ENCODE measurements at regions not wholly inside any gene's neighbourhood (a gene's known extent, or its start where the extent isn't known, plus 50 kb on each side); places are given as distances from the start of the nearest gene placed in this dataset.

DNA sequence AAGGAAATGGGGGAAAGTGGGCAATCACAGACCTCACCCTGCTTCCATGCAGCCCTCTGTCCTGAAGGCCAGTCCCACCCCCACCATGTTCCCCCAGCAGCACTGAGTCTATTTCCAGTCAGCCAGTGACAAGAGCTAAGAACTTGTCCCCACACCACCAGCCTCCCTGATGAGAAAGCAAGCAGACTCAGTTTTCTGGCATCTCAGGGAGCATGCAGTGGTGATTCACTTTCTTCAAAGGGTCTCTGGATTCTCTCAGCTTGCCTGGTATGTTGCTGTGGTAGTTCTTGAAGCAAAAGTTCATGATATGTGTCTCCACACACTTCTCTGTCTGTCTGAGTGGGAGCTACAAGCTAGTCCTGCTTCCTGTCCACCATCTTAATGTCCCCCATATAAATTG is 799.9 kb upstream of the TYRP1 start:
- ChIA-PET CTCF (no interaction called here), POLR2A (no interaction called here)
- Mint-ChIP-seq H3K4me3 (no peak overlapping the region), H3K36me3 (peaks cover 20% of the 10 kb centered on the region), H3K27ac (no peak overlapping the region), H3K27me3 (ENCODE audit: low read depth) (no peaks in the 10 kb centered on the region), H3K4me1 (peaks cover 23% of the 10 kb centered on the region), H3K9me3 (peaks cover 41% of the 10 kb centered on the region)
- DNase-seq (ENCODE audit: low spot score): no peak
- no peak for TF ChIP-seq SMAD3 (CRISPR knock-in tag; IDR thresholded peaks at IDR 0.05; ENCODE audit: borderline replicate concordance)
- no peak for TF ChIP-seq PRRX2 (CRISPR knock-in tag; IDR thresholded peaks at IDR 0.05)
- TF ChIP-seq TEAD1 (CRISPR knock-in tag; IDR thresholded peaks at IDR 0.05): no peak
- no peak for TF ChIP-seq ZNF423 (CRISPR knock-in tag; IDR thresholded peaks at IDR 0.05)
- no peak for TF ChIP-seq ZNF396 (CRISPR knock-in tag; IDR thresholded peaks at IDR 0.05; ENCODE audit: borderline replicate concordance)
- TF ChIP-seq, protein P1, sequence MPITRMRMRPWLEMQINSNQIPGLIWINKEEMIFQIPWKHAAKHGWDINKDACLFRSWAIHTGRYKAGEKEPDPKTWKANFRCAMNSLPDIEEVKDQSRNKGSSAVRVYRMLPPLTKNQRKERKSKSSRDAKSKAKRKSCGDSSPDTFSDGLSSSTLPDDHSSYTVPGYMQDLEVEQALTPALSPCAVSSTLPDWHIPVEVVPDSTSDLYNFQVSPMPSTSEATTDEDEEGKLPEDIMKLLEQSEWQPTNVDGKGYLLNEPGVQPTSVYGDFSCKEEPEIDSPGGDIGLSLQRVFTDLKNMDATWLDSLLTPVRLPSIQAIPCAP (CRISPR knock-in tag; IDR thresholded peaks at IDR 0.05): no peak
- TF ChIP-seq, protein P2, sequence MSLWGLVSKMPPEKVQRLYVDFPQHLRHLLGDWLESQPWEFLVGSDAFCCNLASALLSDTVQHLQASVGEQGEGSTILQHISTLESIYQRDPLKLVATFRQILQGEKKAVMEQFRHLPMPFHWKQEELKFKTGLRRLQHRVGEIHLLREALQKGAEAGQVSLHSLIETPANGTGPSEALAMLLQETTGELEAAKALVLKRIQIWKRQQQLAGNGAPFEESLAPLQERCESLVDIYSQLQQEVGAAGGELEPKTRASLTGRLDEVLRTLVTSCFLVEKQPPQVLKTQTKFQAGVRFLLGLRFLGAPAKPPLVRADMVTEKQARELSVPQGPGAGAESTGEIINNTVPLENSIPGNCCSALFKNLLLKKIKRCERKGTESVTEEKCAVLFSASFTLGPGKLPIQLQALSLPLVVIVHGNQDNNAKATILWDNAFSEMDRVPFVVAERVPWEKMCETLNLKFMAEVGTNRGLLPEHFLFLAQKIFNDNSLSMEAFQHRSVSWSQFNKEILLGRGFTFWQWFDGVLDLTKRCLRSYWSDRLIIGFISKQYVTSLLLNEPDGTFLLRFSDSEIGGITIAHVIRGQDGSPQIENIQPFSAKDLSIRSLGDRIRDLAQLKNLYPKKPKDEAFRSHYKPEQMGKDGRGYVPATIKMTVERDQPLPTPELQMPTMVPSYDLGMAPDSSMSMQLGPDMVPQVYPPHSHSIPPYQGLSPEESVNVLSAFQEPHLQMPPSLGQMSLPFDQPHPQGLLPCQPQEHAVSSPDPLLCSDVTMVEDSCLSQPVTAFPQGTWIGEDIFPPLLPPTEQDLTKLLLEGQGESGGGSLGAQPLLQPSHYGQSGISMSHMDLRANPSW (CRISPR knock-in tag; conservative IDR thresholded peaks at IDR 0.05; ENCODE audit: low read depth): no peak
- no peak for TF ChIP-seq SOX15 (CRISPR knock-in tag; IDR thresholded peaks at IDR 0.05)
- TF ChIP-seq JAZF1 (CRISPR knock-in tag; IDR thresholded peaks at IDR 0.05): no peak
- TF ChIP-seq RORB (CRISPR knock-in tag; IDR thresholded peaks at IDR 0.05): no peak
- ATAC-seq: no peak

DNA sequence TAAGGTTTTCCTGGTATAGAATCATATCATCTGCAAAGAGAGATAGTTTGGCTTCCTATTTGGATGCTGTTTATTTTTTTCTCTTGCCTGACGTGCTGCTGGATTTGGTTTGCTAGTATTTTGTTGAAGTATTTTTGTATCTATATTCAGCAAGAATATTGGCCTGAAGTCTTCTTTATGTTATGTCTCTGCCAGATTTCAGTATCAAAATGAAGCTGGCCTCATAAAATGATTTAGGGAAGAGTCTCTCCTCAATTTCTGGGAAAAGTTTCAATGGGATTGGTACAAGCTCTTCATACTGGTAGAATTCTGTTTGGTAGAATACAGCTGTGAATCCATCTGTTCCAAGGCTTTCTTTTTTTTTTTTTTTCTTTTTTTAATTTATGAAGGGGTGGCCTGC is 799.0 kb upstream of the TYRP1 start:
- TF ChIP-seq ZNF121 (CRISPR knock-in tag; IDR thresholded peaks at IDR 0.05) (no peak), NR3C1 (CRISPR knock-in tag; conservative IDR thresholded peaks at IDR 0.05; ENCODE audit: low read depth) (no peak), CREM (CRISPR knock-in tag; IDR thresholded peaks at IDR 0.05) (no peak), SP1 (CRISPR knock-in tag; conservative IDR thresholded peaks at IDR 0.05) (no peak), TP53 (CRISPR knock-in tag; IDR thresholded peaks at IDR 0.05) (no peak), ETV6 (CRISPR knock-in tag; IDR thresholded peaks at IDR 0.05) (no peak)
- TF ChIP-seq, protein P1 (CRISPR knock-in tag; IDR thresholded peaks at IDR 0.05): no peak
- TF ChIP-seq, protein P3, sequence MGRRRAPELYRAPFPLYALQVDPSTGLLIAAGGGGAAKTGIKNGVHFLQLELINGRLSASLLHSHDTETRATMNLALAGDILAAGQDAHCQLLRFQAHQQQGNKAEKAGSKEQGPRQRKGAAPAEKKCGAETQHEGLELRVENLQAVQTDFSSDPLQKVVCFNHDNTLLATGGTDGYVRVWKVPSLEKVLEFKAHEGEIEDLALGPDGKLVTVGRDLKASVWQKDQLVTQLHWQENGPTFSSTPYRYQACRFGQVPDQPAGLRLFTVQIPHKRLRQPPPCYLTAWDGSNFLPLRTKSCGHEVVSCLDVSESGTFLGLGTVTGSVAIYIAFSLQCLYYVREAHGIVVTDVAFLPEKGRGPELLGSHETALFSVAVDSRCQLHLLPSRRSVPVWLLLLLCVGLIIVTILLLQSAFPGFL (CRISPR knock-in tag; IDR thresholded peaks at IDR 0.05; ENCODE audit: borderline replicate concordance): no peak
- TF ChIP-seq, protein P4, sequence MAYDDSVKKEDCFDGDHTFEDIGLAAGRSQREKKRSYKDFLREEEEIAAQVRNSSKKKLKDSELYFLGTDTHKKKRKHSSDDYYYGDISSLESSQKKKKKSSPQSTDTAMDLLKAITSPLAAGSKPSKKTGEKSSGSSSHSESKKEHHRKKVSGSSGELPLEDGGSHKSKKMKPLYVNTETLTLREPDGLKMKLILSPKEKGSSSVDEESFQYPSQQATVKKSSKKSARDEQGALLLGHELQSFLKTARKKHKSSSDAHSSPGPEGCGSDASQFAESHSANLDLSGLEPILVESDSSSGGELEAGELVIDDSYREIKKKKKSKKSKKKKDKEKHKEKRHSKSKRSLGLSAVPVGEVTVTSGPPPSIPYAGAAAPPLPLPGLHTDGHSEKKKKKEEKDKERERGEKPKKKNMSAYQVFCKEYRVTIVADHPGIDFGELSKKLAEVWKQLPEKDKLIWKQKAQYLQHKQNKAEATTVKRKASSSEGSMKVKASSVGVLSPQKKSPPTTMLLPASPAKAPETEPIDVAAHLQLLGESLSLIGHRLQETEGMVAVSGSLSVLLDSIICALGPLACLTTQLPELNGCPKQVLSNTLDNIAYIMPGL (CRISPR knock-in tag; IDR thresholded peaks at IDR 0.05): no peak
- no peaks in the 10 kb centered on the region for H3K27me3 Mint-ChIP-seq (ENCODE audit: low read depth)
- ChIA-PET POLR2A (interaction anchor here (0.6 kb wide), 1 partner anchor 1370 kb away, joined by 4 read pairs; no protein-coding TSS in a partner anchor), CTCF (no interaction called here)
- H3K4me3 Mint-ChIP-seq: no peak overlapping the region
- DNase-seq (ENCODE audit: low spot score) (no peak), ATAC-seq (no peak)
- peaks cover 20% of the 10 kb centered on the region for H3K36me3 Mint-ChIP-seq
- H3K9me3 Mint-ChIP-seq: peaks cover 41% of the 10 kb centered on the region
- H3K4me1 Mint-ChIP-seq: peaks cover 23% of the 10 kb centered on the region
- no peak overlapping the region for H3K27ac Mint-ChIP-seq
